ENCODE measurements at regions not wholly inside any gene's neighbourhood (a gene's known extent, or its start where the extent isn't known, plus 50 kb on each side); places are given as distances from the start of the nearest gene placed in this dataset.

DNA sequence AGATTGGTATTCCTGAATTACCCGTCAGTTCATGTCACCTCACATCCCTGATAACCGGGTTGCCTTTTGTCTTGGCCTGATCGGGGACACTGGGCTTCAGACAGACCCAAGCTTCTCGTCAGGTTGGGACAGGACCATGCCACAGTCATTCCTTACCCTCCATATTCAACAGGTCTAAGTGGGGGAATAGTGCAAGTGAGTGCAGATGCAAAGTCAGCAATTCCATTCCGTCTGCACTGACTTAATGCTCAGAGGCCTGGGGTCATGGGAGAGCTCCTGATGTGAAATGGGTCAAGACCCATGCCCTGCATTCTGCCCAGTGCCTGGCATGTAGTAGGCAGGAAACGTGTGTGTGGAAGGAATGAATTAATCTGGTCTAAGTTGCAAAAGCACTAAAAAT lies 95.4 kb upstream of the PITRM1 start:
- TF ChIP-seq, protein P1, sequence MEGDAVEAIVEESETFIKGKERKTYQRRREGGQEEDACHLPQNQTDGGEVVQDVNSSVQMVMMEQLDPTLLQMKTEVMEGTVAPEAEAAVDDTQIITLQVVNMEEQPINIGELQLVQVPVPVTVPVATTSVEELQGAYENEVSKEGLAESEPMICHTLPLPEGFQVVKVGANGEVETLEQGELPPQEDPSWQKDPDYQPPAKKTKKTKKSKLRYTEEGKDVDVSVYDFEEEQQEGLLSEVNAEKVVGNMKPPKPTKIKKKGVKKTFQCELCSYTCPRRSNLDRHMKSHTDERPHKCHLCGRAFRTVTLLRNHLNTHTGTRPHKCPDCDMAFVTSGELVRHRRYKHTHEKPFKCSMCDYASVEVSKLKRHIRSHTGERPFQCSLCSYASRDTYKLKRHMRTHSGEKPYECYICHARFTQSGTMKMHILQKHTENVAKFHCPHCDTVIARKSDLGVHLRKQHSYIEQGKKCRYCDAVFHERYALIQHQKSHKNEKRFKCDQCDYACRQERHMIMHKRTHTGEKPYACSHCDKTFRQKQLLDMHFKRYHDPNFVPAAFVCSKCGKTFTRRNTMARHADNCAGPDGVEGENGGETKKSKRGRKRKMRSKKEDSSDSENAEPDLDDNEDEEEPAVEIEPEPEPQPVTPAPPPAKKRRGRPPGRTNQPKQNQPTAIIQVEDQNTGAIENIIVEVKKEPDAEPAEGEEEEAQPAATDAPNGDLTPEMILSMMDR (IDR thresholded peaks at IDR 0.05) = no peak
- TF ChIP-seq POLR2A (IDR thresholded peaks at IDR 0.05) = no peak
